ENCODE measurements at regions not wholly inside any gene's neighbourhood (a gene's known extent, or its start where the extent isn't known, plus 50 kb on each side); places are given as distances from the start of the nearest gene placed in this dataset.

GRCh38 chr21:32216293-32216692 is 62.6 kb downstream of the MIS18A start:
- no peak for DNase-seq (ENCODE audit: low read depth in 4 of 4, low spot score in 3 of 4)

- DNase-seq (ENCODE audit: low read depth in 4 of 4, low spot score in 3 of 4) = no peak
Measured at GRCh38 chr21:32215306-32215685, 63.6 kb downstream of the MIS18A start.

- DNase-seq (ENCODE audit: low read depth in 4 of 4, low spot score in 3 of 4) = no peak
Measured at GRCh38 chr21:32214654-32215305, 64.1 kb downstream of the MIS18A start.

GRCh38 chr21:32212116-32212515 is 66.7 kb downstream of the MIS18A start:
- DNase-seq (ENCODE audit: low read depth in 4 of 4, low spot score in 3 of 4) = no peak

GRCh38 chr21:32211306-32211705 is 67.5 kb downstream of the MIS18A start:
- no peak for DNase-seq (ENCODE audit: low read depth in 4 of 4, low spot score in 3 of 4)

GRCh38 chr21:32209580-32209979 is 69.3 kb downstream of the MIS18A start:
- DNase-seq (ENCODE audit: low read depth in 4 of 4, low spot score in 3 of 4) = no peak

GRCh38 chr21:32207406-32207716 is 71.5 kb downstream of the MIS18A start:
- DNase-seq (ENCODE audit: low read depth in 4 of 4, low spot score in 3 of 4) = no peak

GRCh38 chr21:32206631-32207405 is 72.0 kb downstream of the MIS18A start:
- DNase-seq (ENCODE audit: low read depth in 4 of 4, low spot score in 3 of 4) = no peak

GRCh38 chr21:32203877-32204480 is 74.9 kb downstream of the MIS18A start:
- DNase-seq (ENCODE audit: low read depth in 4 of 4, low spot score in 3 of 4) = no peak

- no peak for DNase-seq (ENCODE audit: low read depth in 4 of 4, low spot score in 3 of 4)
Measured at GRCh38 chr21:32200029-32200428, 78.8 kb downstream of the MIS18A start.

GRCh38 chr21:32198384-32198783 is 80.5 kb downstream of the MIS18A start:
- no peak for DNase-seq (ENCODE audit: low read depth in 4 of 4, low spot score in 3 of 4)

- DNase-seq (ENCODE audit: low read depth in 4 of 4, low spot score in 3 of 4) = no peak
Measured at GRCh38 chr21:32197896-32198295, 81.0 kb downstream of the MIS18A start.

- DNase-seq (ENCODE audit: low read depth in 4 of 4, low spot score in 3 of 4) = no peak
Measured at GRCh38 chr21:32196001-32196400, 82.8 kb downstream of the MIS18A start.

GRCh38 chr21:32193098-32193465 is 85.8 kb downstream of the MIS18A start:
- DNase-seq (ENCODE audit: low read depth in 4 of 4, low spot score in 3 of 4) = no peak

GRCh38 chr21:32192291-32193097 is 86.4 kb downstream of the MIS18A start:
- no peak for DNase-seq (ENCODE audit: low read depth in 4 of 4, low spot score in 3 of 4)

GRCh38 chr21:32190493-32191144 is 88.2 kb downstream of the MIS18A start:
- no peak for DNase-seq (ENCODE audit: low read depth in 4 of 4, low spot score in 3 of 4)

GRCh38 chr21:32189688-32190483 is 89.0 kb downstream of the MIS18A start:
- DNase-seq (ENCODE audit: low read depth in 4 of 4, low spot score in 3 of 4) = no peak

GRCh38 chr21:32186804-32187203 is 92.0 kb downstream of the MIS18A start:
- DNase-seq (ENCODE audit: low read depth in 4 of 4, low spot score in 3 of 4) = no peak

- no peak for DNase-seq (ENCODE audit: low read depth in 4 of 4, low spot score in 3 of 4)
Measured at GRCh38 chr21:32185726-32186125, 93.1 kb downstream of the MIS18A start.

- no peak for DNase-seq (ENCODE audit: low read depth in 4 of 4, low spot score in 3 of 4)
Measured at GRCh38 chr21:32185103-32185502, 93.7 kb downstream of the MIS18A start.

All from left renal pelvis (tissue), 4 donors.